GM20000 (cell line): ENCODE measurements at regions not wholly inside any gene's neighbourhood (a gene's known extent, or its start where the extent isn't known, plus 50 kb on each side); places are given as distances from the start of the nearest gene placed in this dataset.
"Not testable (repeated sequence)": the region's sequence is repeated elsewhere in the genome, so short reads cannot be mapped to it uniquely, and the experiment has no call there.

Source experiments
- DNase-seq: peaks from one replicate; pipeline ENCODE4 v3.0.0; 2012; ENCODE audit warnings: low spot score
- CTCF ChIP-seq: IDR thresholded peaks from 2 replicates; pipeline ENCODE4 v1.5.1; 2012; ENCODE audit warnings: mild to moderate bottlenecking, control low read depth; ENCODE audit errors: extremely low read depth, missing control alignments

GRCh38 chr3:4067893-4068292 is 235.3 kb upstream of the SETMAR start:
- no peak for DNase-seq
- TF ChIP-seq CTCF: no peak

- no peak for TF ChIP-seq CTCF
- no peak for DNase-seq
Observed at GRCh38 chr3:4069796-4070195, 233.4 kb upstream of the SETMAR start.

- DNase-seq: no peak
- no peak for TF ChIP-seq CTCF
Observed at GRCh38 chr3:4071481-4072184, 231.5 kb upstream of the SETMAR start.

GRCh38 chr3:4077278-4077677 is 225.9 kb upstream of the SETMAR start:
- not testable (repeated sequence) for DNase-seq

GRCh38 chr3:4077950-4078349 is 225.2 kb upstream of the SETMAR start:
- no peak for TF ChIP-seq CTCF
- no peak for DNase-seq

GRCh38 chr3:4078903-4079302 is 224.3 kb upstream of the SETMAR start:
- DNase-seq: no peak
- TF ChIP-seq CTCF: no peak

GRCh38 chr3:4079339-4080195 is 223.6 kb upstream of the SETMAR start:
- DNase-seq: no peak
- TF ChIP-seq CTCF: no peak
